CD4-positive, alpha-beta T cell (primary cell): ENCODE measurements at regions not wholly inside any gene's neighbourhood (a gene's known extent, or its start where the extent isn't known, plus 50 kb on each side); places are given as distances from the start of the nearest gene placed in this dataset.

Experiments used
- ATAC-seq: fragments of 200-7000 bp; cut with Tn5 transposase; one replicate; pipeline ENCODE4 v1.10.0; 2022; ENCODE audit warnings: mild to moderate bottlenecking; ENCODE audit not compliant: poor library complexity
- CTCF ChIA-PET: fragments of 350-600 bp; sonication (Branson Sonifier 250); formaldehyde crosslinking; loops from one replicate; lab custom pipeline; 2021; ENCODE audit warnings: antibody characterized with exemption, inconsistent platforms; lab: Charles Lee
- POLR2A ChIA-PET: fragments of 350-600 bp; sonication (Branson Sonifier 250); formaldehyde crosslinking; loops from one replicate; lab custom pipeline; 2021; ENCODE audit warnings: antibody characterized with exemption, inconsistent platforms; lab: Charles Lee
- DNase-seq, 14 experiments: peaks; one replicate each; pipeline ENCODE4 v3.0.0-alpha.2; 2013 to 2020; ENCODE audit warnings: mixed read lengths in 2 of 14
- H3K27ac ChIP-seq, 2 donors: one replicate each; pipeline versions ENCODE4 v1.5.1 to v1.7.0; 2013; ENCODE audit warnings: low read length in 2 of 2, low read depth in 1 of 2, mild to moderate bottlenecking in 1 of 2
- H3K27me3 ChIP-seq, 2 experiments: 1 replicate in 1 of 2; 2 replicates in 1 of 2; pipeline versions ENCODE4 v1.6.1 to v1.7.0; 2013; ENCODE audit warnings: low read length in 2 of 2, control low read depth in 1 of 2, mild to moderate bottlenecking in 1 of 2, moderate library complexity in 1 of 2; ENCODE audit not compliant: insufficient read depth in 2 of 2, control insufficient read depth in 1 of 2
- H3K36me3 ChIP-seq: one replicate; pipeline ENCODE4 v1.6.1; 2013; ENCODE audit warnings: low read length, control low read depth; ENCODE audit not compliant: insufficient read depth
- H3K4me1 ChIP-seq: one replicate; pipeline ENCODE4 v1.6.1; 2013; ENCODE audit warnings: low read length, control low read depth; ENCODE audit not compliant: insufficient read depth
- H3K4me3 ChIP-seq: one replicate; pipeline ENCODE4 v1.5.1; 2013; ENCODE audit warnings: mild to moderate bottlenecking, low read length, moderate library complexity
- H3K9me3 ChIP-seq, 2 experiments: 1 replicate in 1 of 2; 2 replicates in 1 of 2; pipeline versions ENCODE4 v1.6.1 to v1.7.0; 2013; ENCODE audit warnings: low read length in 2 of 2, mild to moderate bottlenecking in 2 of 2, control low read depth in 1 of 2, moderate library complexity in 1 of 2; ENCODE audit not compliant: control insufficient read depth in 1 of 2, insufficient read depth in 1 of 2
- H3K27ac Mint-ChIP-seq: one replicate; pipeline ENCODE4 v1.8.0; 2020; ENCODE audit warnings: mixed read lengths
- H3K27me3 Mint-ChIP-seq: one replicate; pipeline ENCODE4 v1.8.0; 2021; ENCODE audit warnings: mixed read lengths
- H3K36me3 Mint-ChIP-seq: one replicate; pipeline ENCODE4 v1.8.0; 2021; ENCODE audit warnings: low read depth, mixed read lengths
- H3K4me1 Mint-ChIP-seq: one replicate; pipeline ENCODE4 v1.8.0; 2021; ENCODE audit warnings: low read depth, mixed read lengths
- H3K4me3 Mint-ChIP-seq: one replicate; pipeline ENCODE4 v1.8.0; 2020; ENCODE audit warnings: mild to moderate bottlenecking, mixed read lengths
- H3K9me3 Mint-ChIP-seq: one replicate; pipeline ENCODE4 v1.8.0; 2020; ENCODE audit warnings: mixed read lengths
- CTCF ChIP-seq: fragments of 200-600 bp; IDR thresholded peaks from one replicate; pipeline ENCODE4 v1.8.0; 2022; ENCODE audit warnings: antibody characterized with exemption, mild to moderate bottlenecking
- intact Hi-C, 2 experiments: fragments of 100-400 bp; cut with DNase I in 1 of 2; cut with micrococcal nuclease in 1 of 2; formaldehyde crosslinking; loops; one replicate each; pipeline versions ENCODE4 v1.15.1 to v1.9.0; 2023 to 2025; cut with DNase I, micrococcal nuclease

- no peak overlapping the region for H3K27ac Mint-ChIP-seq
- TF ChIP-seq CTCF: no peak
- ChIA-PET CTCF (no interaction called here), POLR2A (no interaction called here)
- intact Hi-C loops: no loop called here
- Histone ChIP-seq H3K27me3 (no peaks in the 10 kb centered on the region), H3K9me3 (no peaks in the 10 kb centered on the region), H3K4me3 (no peak overlapping the region), H3K27ac (no peak overlapping the region), H3K4me1 (no peaks in the 10 kb centered on the region), H3K36me3 (no peaks in the 10 kb centered on the region)
- H3K4me1 Mint-ChIP-seq: no peaks in the 10 kb centered on the region
- H3K9me3 Mint-ChIP-seq: no peaks in the 10 kb centered on the region
- H3K36me3 Mint-ChIP-seq: no peaks in the 10 kb centered on the region
- no peak overlapping the region for H3K4me3 Mint-ChIP-seq
- H3K27me3 Mint-ChIP-seq: no peaks in the 10 kb centered on the region
- DNase-seq (no peak), ATAC-seq (no peak)
Measured at GRCh38 chr5:18023986-18024385, 389.7 kb downstream of the TAF11L14 start.

- no peaks in the 10 kb centered on the region for H3K4me1 Mint-ChIP-seq
- DNase-seq (no peak), ATAC-seq (no peak)
- ChIA-PET CTCF (no interaction called here), POLR2A (no interaction called here)
- H3K9me3 Mint-ChIP-seq: no peaks in the 10 kb centered on the region
- no peak overlapping the region for H3K4me3 ChIP-seq
- H3K4me1 ChIP-seq: no peaks in the 10 kb centered on the region
- no peak overlapping the region for H3K27ac ChIP-seq
- no peak overlapping the region for H3K27ac Mint-ChIP-seq
- no peak overlapping the region for H3K4me3 Mint-ChIP-seq
- H3K36me3 ChIP-seq: no peaks in the 10 kb centered on the region
- H3K9me3 ChIP-seq: no peaks in the 10 kb centered on the region
- intact Hi-C loops: no loop called here
- H3K27me3 Mint-ChIP-seq: no peaks in the 10 kb centered on the region
- H3K27me3 ChIP-seq: no peaks in the 10 kb centered on the region
- no peaks in the 10 kb centered on the region for H3K36me3 Mint-ChIP-seq
- TF ChIP-seq CTCF: no peak
Measured at GRCh38 chr5:18024542-18024941, 390.3 kb downstream of the TAF11L14 start.

GRCh38 chr5:18027241-18027867 lies 393.1 kb downstream of the TAF11L14 start:
- Histone ChIP-seq H3K9me3 (peaks cover 0 to 4% of the 10 kb centered on the region in 2 experiments), H3K36me3 (no peaks in the 10 kb centered on the region), H3K27ac (no peak overlapping the region), H3K27me3 (no peaks in the 10 kb centered on the region), H3K4me3 (no peak overlapping the region), H3K4me1 (no peaks in the 10 kb centered on the region)
- intact Hi-C loops: no loop called here
- TF ChIP-seq CTCF: no peak
- POLR2A ChIA-PET: no interaction called here
- DNase-seq (no peak), ATAC-seq (no peak)
- Mint-ChIP-seq H3K4me1 (no peaks in the 10 kb centered on the region), H3K9me3 (peaks cover 3% of the 10 kb centered on the region), H3K4me3 (no peak overlapping the region), H3K36me3 (no peaks in the 10 kb centered on the region), H3K27me3 (no peaks in the 10 kb centered on the region), H3K27ac (no peak overlapping the region)
- CTCF ChIA-PET: no interaction called here
